ENCODE measurements at regions not wholly inside any gene's neighbourhood (a gene's known extent, or its start where the extent isn't known, plus 50 kb on each side); places are given as distances from the start of the nearest gene placed in this dataset.
"Not testable (repeated sequence)": the region's sequence is repeated elsewhere in the genome, so short reads cannot be mapped to it uniquely, and the experiment has no call there.

- peak; percentile 33 for DNase-seq
Measured at GRCh38 chr2:72003796-72004195, 143.9 kb downstream of the CYP26B1 start.

GRCh38 chr2:72003124-72003523 lies 144.5 kb downstream of the CYP26B1 start:
- peak; percentile 27 for DNase-seq

GRCh38 chr2:72001937-72002690 lies 145.5 kb downstream of the CYP26B1 start:
- DNase-seq: peak; percentile 58

- no peak for DNase-seq
Measured at GRCh38 chr2:72000110-72000509, 147.6 kb downstream of the CYP26B1 start.

GRCh38 chr2:71999580-71999979 lies 148.1 kb downstream of the CYP26B1 start:
- DNase-seq: no peak

GRCh38 chr2:71997843-71998242 lies 149.8 kb downstream of the CYP26B1 start:
- DNase-seq: no peak

- DNase-seq: no peak
Measured at GRCh38 chr2:71995067-71995665, 152.5 kb downstream of the CYP26B1 start.

GRCh38 chr2:71992036-71992435 lies 155.6 kb downstream of the CYP26B1 start:
- no peak for DNase-seq

- no peak for DNase-seq
Measured at GRCh38 chr2:71991397-71991796, 156.3 kb downstream of the CYP26B1 start.

GRCh38 chr2:71990826-71991225 lies 156.8 kb downstream of the CYP26B1 start:
- DNase-seq: no peak

GRCh38 chr2:71990122-71990521 lies 157.5 kb downstream of the CYP26B1 start:
- no peak for DNase-seq

GRCh38 chr2:71989671-71990070 lies 158.0 kb downstream of the CYP26B1 start:
- no peak for DNase-seq

GRCh38 chr2:71988170-71988569 lies 159.5 kb downstream of the CYP26B1 start:
- no peak for DNase-seq

- DNase-seq: no peak
Measured at GRCh38 chr2:71976685-71977084, 171.0 kb downstream of the CYP26B1 start.

- DNase-seq: no peak
Measured at GRCh38 chr2:71974846-71975245, 172.8 kb downstream of the CYP26B1 start.

GRCh38 chr2:71971493-71971892 lies 176.2 kb downstream of the CYP26B1 start:
- DNase-seq: no peak

- no peak for DNase-seq
Measured at GRCh38 chr2:71965530-71965929, 182.1 kb downstream of the CYP26B1 start.

- no peak for DNase-seq
Measured at GRCh38 chr2:71962911-71963694, 184.6 kb downstream of the CYP26B1 start.

GRCh38 chr2:71962350-71962749 lies 185.3 kb downstream of the CYP26B1 start:
- DNase-seq: no peak

GRCh38 chr2:71961289-71962027 lies 186.2 kb downstream of the CYP26B1 start:
- no peak for DNase-seq

GRCh38 chr2:71959494-71959893 lies 188.2 kb downstream of the CYP26B1 start:
- no peak for DNase-seq

- DNase-seq: not testable (repeated sequence)
Measured at GRCh38 chr2:71958426-71958825, 189.2 kb downstream of the CYP26B1 start.

GRCh38 chr2:71952572-71953188 lies 195.0 kb downstream of the CYP26B1 start:
- DNase-seq: no peak

All from islet precursor cell (in vitro differentiated cells).